ENCODE measurements at regions not wholly inside any gene's neighbourhood (a gene's known extent, or its start where the extent isn't known, plus 50 kb on each side); places are given as distances from the start of the nearest gene placed in this dataset.
"Not testable (repeated sequence)": the region's sequence is repeated elsewhere in the genome, so short reads cannot be mapped to it uniquely, and the experiment has no call there.

DNA sequence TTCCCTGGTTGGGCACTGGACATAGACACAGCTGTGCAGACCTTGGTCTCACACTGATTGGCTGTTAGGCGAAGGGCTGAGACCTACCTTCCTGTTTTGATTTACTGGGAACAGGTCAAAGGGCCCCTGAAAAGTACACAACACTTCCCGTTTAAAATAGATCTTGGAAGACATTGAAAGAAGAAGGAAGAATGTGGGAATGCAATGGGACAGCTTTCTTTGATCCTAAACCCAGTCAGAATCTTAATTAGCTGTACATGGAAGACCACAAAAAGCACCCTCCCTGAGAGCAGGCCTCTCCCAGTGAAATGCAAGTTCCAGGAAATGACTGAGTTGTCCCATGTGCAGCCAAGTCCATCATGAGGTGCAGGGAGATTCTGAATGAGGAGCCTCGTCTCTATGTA lies 83.6 kb upstream of the EXOC2 start:
- Mint-ChIP-seq H3K4me3 (no peak overlapping the region), H3K4me1 (no peaks in the 10 kb centered on the region), H3K9me3 (peaks cover 0 to 4% (median 0%) of the 10 kb centered on the region in 7 donors), H3K27ac (no peak overlapping the region), H3K36me3 (no peaks in the 10 kb centered on the region), H3K27me3 (ENCODE audit: low read depth in 3 of 3) (peaks cover 1 to 21% (median 6%) of the 10 kb centered on the region in 3 donors)
- Histone ChIP-seq H2AFZ (ENCODE audit: insufficient read depth, low read depth, low read length, poor library complexity, severe bottlenecking) (no peak overlapping the region), H3K36me3 (replicated peaks in 1 of 2; ENCODE audit: control insufficient read depth in 1 of 2, insufficient read depth in 2 of 2, low read length in 2 of 2) (no peaks in the 10 kb centered on the region), H3K79me2 (ENCODE audit: insufficient read depth, low read length) (no peaks in the 10 kb centered on the region), H3K4me3 (replicated peaks in 1 of 3; ENCODE audit: low read depth in 2 of 3, low read length in 3 of 3) (no peak overlapping the region), H3K27me3 (ENCODE audit: control insufficient read depth in 2 of 2, insufficient read depth in 2 of 2, low read length in 2 of 2) (peaks cover 0 to 2% of the 10 kb centered on the region in 2 donors), H3K9me3 (replicated peaks in 1 of 2; ENCODE audit: control insufficient read depth in 1 of 2, insufficient read depth in 1 of 2, low read length in 2 of 2) (no peaks in the 10 kb centered on the region), H3K9ac (ENCODE audit: insufficient read depth, low read length, poor library complexity, severe bottlenecking) (no peak overlapping the region), H3K27ac (ENCODE audit: low read depth in 1 of 2, low read length in 2 of 2) (no peak overlapping the region), H3K4me1 (ENCODE audit: control insufficient read depth in 1 of 2, insufficient read depth in 2 of 2, low read length in 2 of 2) (no peaks in the 10 kb centered on the region), H4K20me1 (ENCODE audit: insufficient read depth, low read length) (no peaks in the 10 kb centered on the region), H3K4me2 (replicated peaks; ENCODE audit: extremely low read depth, low read length, poor library complexity, severe bottlenecking) (no peak overlapping the region)
- no peak for TF ChIP-seq CTCF (IDR thresholded peaks at IDR 0.05)
- WGBS (ENCODE audit: insufficient coverage) = no CpG with 5 or more reads among the region's 3 CpGs
- intact Hi-C loops (cut with micrococcal nuclease) = no loop called here
- DNase-seq = no peak

DNA sequence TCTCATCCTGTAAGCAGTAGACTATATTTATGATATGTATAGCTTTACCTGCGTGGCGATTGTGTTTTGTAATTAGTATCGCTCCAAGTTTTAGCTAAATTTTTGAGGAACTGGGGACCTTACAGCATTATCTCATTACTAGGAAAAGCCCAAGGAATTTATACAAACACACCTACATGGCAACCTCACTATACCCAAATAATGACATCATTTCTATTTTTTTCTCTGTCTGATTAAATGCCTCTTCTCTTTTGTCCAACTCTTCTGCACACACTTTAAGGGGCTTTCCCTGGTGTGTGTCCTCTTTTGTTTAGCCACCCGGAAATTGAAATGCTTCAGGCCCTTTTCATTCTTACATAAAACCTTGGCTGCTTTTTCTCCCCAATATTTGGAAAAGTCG lies 82.9 kb upstream of the EXOC2 start:
- no peak for TF ChIP-seq CTCF (IDR thresholded peaks at IDR 0.05)
- Histone ChIP-seq H3K9ac (ENCODE audit: insufficient read depth, low read length, poor library complexity, severe bottlenecking) (no peak overlapping the region), H3K79me2 (ENCODE audit: insufficient read depth, low read length) (no peaks in the 10 kb centered on the region), H3K4me1 (ENCODE audit: control insufficient read depth in 1 of 2, insufficient read depth in 2 of 2, low read length in 2 of 2) (no peaks in the 10 kb centered on the region), H3K4me2 (replicated peaks; ENCODE audit: extremely low read depth, low read length, poor library complexity, severe bottlenecking) (no peak overlapping the region), H3K27me3 (ENCODE audit: control insufficient read depth in 2 of 2, insufficient read depth in 2 of 2, low read length in 2 of 2) (no peaks in the 10 kb centered on the region), H3K4me3 (replicated peaks in 1 of 3; ENCODE audit: low read depth in 2 of 3, low read length in 3 of 3) (no peak overlapping the region), H3K36me3 (replicated peaks in 1 of 2; ENCODE audit: control insufficient read depth in 1 of 2, insufficient read depth in 2 of 2, low read length in 2 of 2) (no peaks in the 10 kb centered on the region), H4K20me1 (ENCODE audit: insufficient read depth, low read length) (no peaks in the 10 kb centered on the region), H3K27ac (ENCODE audit: low read depth in 1 of 2, low read length in 2 of 2) (no peak overlapping the region), H2AFZ (ENCODE audit: insufficient read depth, low read depth, low read length, poor library complexity, severe bottlenecking) (no peak overlapping the region), H3K9me3 (replicated peaks in 1 of 2; ENCODE audit: control insufficient read depth in 1 of 2, insufficient read depth in 1 of 2, low read length in 2 of 2) (no peaks in the 10 kb centered on the region)
- Mint-ChIP-seq H3K4me3 (no peak overlapping the region), H3K27ac (no peak overlapping the region), H3K36me3 (no peaks in the 10 kb centered on the region), H3K4me1 (no peaks in the 10 kb centered on the region), H3K27me3 (ENCODE audit: low read depth in 3 of 3) (peaks cover 1 to 18% (median 2%) of the 10 kb centered on the region in 3 donors), H3K9me3 (peaks cover 0 to 5% (median 0%) of the 10 kb centered on the region in 7 donors)
- 100% methylated on average over 1 of the region's 5 CpGs for WGBS (ENCODE audit: insufficient coverage)
- intact Hi-C loops (cut with micrococcal nuclease) = no loop called here
- DNase-seq = no peak

GRCh38 chr6:771683-772082 lies 78.7 kb upstream of the EXOC2 start:
- H3K9me3 ChIP-seq (replicated peaks in 1 of 2; ENCODE audit: control insufficient read depth in 1 of 2, insufficient read depth in 1 of 2, low read length in 2 of 2); H3K79me2 ChIP-seq (ENCODE audit: insufficient read depth, low read length): not testable (repeated sequence)

More at GRCh38 chr6:771683-772082, 78.7 kb upstream of the EXOC2 start:
- H3K4me1 Mint-ChIP-seq; intact Hi-C loops (cut with micrococcal nuclease); H2AFZ ChIP-seq (ENCODE audit: insufficient read depth, low read depth, low read length, poor library complexity, severe bottlenecking); H4K20me1 ChIP-seq (ENCODE audit: insufficient read depth, low read length); H3K27me3 ChIP-seq (ENCODE audit: control insufficient read depth in 2 of 2, insufficient read depth in 2 of 2, low read length in 2 of 2); H3K9ac ChIP-seq (ENCODE audit: insufficient read depth, low read length, poor library complexity, severe bottlenecking); H3K4me1 ChIP-seq (ENCODE audit: control insufficient read depth in 1 of 2, insufficient read depth in 2 of 2, low read length in 2 of 2); H3K9me3 Mint-ChIP-seq; H3K4me3 Mint-ChIP-seq; H3K4me3 ChIP-seq (replicated peaks in 1 of 3; ENCODE audit: low read depth in 2 of 3, low read length in 3 of 3); H3K36me3 Mint-ChIP-seq; DNase-seq; H3K27ac ChIP-seq (ENCODE audit: low read depth in 1 of 2, low read length in 2 of 2); H3K27ac Mint-ChIP-seq; H3K4me2 ChIP-seq (replicated peaks; ENCODE audit: extremely low read depth, low read length, poor library complexity, severe bottlenecking); H3K36me3 ChIP-seq (replicated peaks in 1 of 2; ENCODE audit: control insufficient read depth in 1 of 2, insufficient read depth in 2 of 2, low read length in 2 of 2): not testable (repeated sequence)
- H3K27me3 Mint-ChIP-seq (ENCODE audit: low read depth in 3 of 3) = peaks cover 2 to 17% (median 5%) of the 10 kb centered on the region in 3 donors
